H4 (cell line): ENCODE measurements at regions not wholly inside any gene's neighbourhood (a gene's known extent, or its start where the extent isn't known, plus 50 kb on each side); places are given as distances from the start of the nearest gene placed in this dataset.
"Not testable (repeated sequence)": the region's sequence is repeated elsewhere in the genome, so short reads cannot be mapped to it uniquely, and the experiment has no call there.

Experiments used
- DNase-seq: peaks from one replicate; pipeline ENCODE4 v3.0.0-alpha.2; 2015; ENCODE audit warnings: low spot score

DNA sequence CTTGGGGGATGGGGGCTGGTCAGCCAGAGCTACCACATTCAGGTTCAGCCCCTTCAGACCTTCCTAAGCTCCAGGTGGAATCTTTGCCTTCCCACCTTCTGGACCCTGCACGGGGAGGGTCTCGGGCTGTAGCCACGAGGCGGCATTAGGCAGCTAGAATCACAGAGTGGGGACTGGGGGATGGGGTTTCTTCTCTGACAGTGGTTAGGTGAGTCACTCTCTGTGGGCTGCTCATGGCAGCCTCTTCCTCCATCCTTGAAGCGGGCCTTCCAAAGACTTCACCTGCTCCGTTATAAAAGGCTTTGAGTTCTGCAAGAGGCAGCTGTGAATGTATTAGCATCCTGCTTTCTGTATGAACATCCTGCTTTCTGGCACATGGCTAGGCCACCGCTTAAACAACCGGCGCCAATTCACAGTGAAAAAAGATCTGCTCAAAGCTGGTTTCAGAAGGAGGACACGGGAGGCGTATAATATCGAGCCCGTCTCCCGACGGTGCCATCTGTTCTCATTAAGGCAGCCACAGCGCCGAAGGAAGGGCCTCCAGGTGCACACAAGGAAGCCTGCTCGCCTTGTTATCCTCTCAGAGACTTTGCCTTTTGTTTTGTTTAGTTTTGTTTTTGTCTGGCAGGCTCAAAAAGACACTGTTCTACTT, 74.3 kb upstream of the IGFBP7 start:
- no peak for DNase-seq

GRCh38 chr4:57182132-57182874, 72.1 kb upstream of the IGFBP7 start:
- peak; percentile 34 for DNase-seq

- not testable (repeated sequence) for DNase-seq
Measured at GRCh38 chr4:57173136-57173535, 63.0 kb upstream of the IGFBP7 start.

DNA sequence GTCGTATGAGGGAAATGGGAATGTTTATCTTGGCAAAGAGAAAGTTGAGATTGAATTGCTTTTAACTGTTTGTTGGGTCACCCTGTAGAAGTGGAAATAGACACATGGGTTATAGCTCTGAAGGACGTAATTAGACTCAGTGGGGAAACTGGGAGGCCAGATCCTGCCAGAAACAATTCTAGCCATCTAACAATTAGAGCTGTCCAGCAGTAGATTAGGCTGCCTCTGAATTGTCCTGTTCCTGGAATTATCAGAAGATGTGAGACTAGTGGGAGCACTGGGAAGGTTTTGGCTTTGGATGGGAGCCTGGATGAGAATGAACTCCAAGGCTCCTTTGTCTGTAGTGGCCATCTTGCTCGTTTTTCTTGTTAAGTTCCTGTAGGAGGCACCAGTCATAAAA, 61.9 kb upstream of the IGFBP7 start:
- DNase-seq, result no peak

DNA sequence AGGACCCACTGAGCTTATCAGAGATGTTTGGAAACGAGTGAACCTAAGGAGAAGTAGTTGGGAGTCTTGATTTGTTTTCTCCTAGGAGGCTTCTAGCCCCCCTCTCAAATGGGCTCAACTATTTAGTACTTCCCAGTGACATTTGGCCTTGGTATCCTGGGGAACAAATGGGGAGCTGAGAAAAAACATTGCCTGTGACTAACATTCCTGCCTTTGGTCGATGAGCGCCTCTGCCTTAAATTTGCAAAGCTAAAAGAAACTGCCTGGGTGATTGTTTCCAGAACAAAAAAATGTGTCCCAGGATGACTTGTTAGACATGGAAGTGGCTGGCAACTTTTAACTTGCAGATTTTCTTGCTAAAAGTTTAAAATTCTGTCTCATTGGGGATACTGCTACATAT, 58.8 kb upstream of the IGFBP7 start:
- no peak for DNase-seq

GRCh38 chr4:57163530-57164459, 53.6 kb upstream of the IGFBP7 start:
- DNase-seq, result peak; percentile 82

DNA sequence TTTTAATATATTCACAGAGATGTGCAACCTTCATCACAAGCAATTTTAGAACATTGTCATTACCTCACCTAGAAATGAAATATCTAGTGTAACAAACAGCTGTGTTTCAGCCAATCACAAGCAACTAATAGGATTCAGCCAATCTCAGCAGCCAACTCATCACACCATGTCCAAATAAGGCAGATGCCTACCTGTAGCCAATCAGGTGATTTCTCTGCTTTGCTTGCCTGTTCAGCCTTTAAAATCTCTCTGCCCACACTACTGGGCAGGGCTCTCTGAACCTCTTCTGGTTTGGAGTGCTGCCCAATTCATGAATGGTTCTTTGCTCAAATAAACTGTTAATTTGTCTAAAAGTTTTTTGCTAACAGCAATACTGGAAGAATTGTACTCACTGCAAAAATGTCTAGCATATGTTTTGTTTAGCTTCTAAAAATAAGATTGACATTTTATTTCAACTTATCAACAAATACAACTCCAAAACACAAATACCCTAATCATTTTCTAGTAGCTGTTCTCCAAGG, 52.4 kb upstream of the IGFBP7 start:
- DNase-seq, result no peak
